Bronchial epithelial cell (primary cell): ENCODE measurements at regions not wholly inside any gene's neighbourhood (a gene's known extent, or its start where the extent isn't known, plus 50 kb on each side); places are given as distances from the start of the nearest gene placed in this dataset.

Source experiments
- DNase-seq: peaks from one replicate; pipeline ENCODE4 v3.0.0-alpha.2; 2010; ENCODE audit warnings: low read depth
- FAIRE-seq: peaks from 2 replicates; lab custom pipeline; 2011; peaks lifted over from hg19 to GRCh38; lab: Jason Lieb, UNC
- H3K27me3 ChIP-seq: 2 replicates; pipeline ENCODE4 v1.5.1; 2011; ENCODE audit warnings: low read length; ENCODE audit not compliant: control insufficient read depth, insufficient read depth
- H3K36me3 ChIP-seq: 2 replicates; pipeline ENCODE4 v1.5.1; 2011; ENCODE audit warnings: low read length; ENCODE audit not compliant: control insufficient read depth, insufficient read depth
- H3K4me3 ChIP-seq: 2 replicates; pipeline ENCODE4 v1.5.1; 2011; ENCODE audit warnings: mild to moderate bottlenecking, low read depth, low read length, control low read depth
- CTCF ChIP-seq: IDR thresholded peaks from 2 replicates; pipeline ENCODE4 v1.5.1; 2011; ENCODE audit warnings: mild to moderate bottlenecking, moderate library complexity, low read length, control low read depth, inconsistent platforms; ENCODE audit not compliant: insufficient read depth, severe bottlenecking

DNA sequence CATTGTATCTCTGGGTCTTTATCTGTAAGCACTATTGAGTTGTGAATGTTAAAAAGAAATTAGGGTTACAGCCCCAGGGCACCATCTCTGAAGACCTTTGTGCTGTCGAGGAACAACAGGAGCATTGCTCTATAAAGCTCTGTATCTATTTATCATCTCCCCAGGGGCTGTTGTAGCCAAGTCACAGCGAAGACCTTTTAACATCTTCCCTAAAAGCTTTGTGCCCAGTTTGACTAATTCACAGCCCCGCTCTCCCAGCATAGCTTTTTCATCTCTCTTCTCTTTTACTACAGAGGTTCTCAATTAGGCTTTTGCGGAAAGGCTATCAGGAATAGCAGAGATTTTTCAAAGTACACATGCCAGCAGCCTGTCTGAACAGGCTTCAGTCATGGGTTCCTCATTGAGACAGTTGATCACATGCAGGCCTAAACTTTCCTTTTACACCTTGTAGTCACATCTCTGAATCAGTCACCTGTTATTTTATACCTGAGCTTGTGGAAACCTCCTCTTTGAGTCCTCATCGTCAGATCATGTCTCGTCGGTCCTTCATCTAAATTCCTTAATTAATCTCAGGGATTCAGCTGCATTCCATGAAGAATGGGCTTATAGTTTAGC is 140.5 kb downstream of the NPR3 start:
- no peak for TF ChIP-seq CTCF
- no peak for FAIRE-seq
- Histone ChIP-seq H3K36me3 (no peaks in the 10 kb centered on the region), H3K27me3 (no peaks in the 10 kb centered on the region), H3K4me3 (no peak overlapping the region)
- peak; percentile 76 for DNase-seq

GRCh38 chr5:32852535-32852934 is 141.4 kb downstream of the NPR3 start:
- DNase-seq: peak; percentile 52
- peak; percentile 43 for TF ChIP-seq CTCF
- Histone ChIP-seq H3K4me3 (no peak overlapping the region), H3K36me3 (no peaks in the 10 kb centered on the region), H3K27me3 (no peaks in the 10 kb centered on the region)
- no peak for FAIRE-seq

GRCh38 chr5:32852976-32853375 is 141.9 kb downstream of the NPR3 start:
- FAIRE-seq (no peak), DNase-seq (no peak)
- no peak for TF ChIP-seq CTCF
- Histone ChIP-seq H3K36me3 (no peaks in the 10 kb centered on the region), H3K4me3 (no peak overlapping the region), H3K27me3 (no peaks in the 10 kb centered on the region)

- no peak for DNase-seq
- H3K4me3 ChIP-seq: no peak overlapping the region
- no peaks in the 10 kb centered on the region for H3K36me3 ChIP-seq
- no peak for FAIRE-seq
- TF ChIP-seq CTCF: no peak
- H3K27me3 ChIP-seq: no peaks in the 10 kb centered on the region
Observed at GRCh38 chr5:32854473-32854872, 143.4 kb downstream of the NPR3 start.

- Histone ChIP-seq H3K4me3 (no peak overlapping the region), H3K36me3 (no peaks in the 10 kb centered on the region), H3K27me3 (no peaks in the 10 kb centered on the region)
- TF ChIP-seq CTCF: no peak
- FAIRE-seq: no peak
- peak; percentile 52 for DNase-seq
Observed at GRCh38 chr5:32859211-32859641, 148.1 kb downstream of the NPR3 start.

GRCh38 chr5:32865475-32865874 is 154.4 kb downstream of the NPR3 start:
- H3K36me3 ChIP-seq: no peaks in the 10 kb centered on the region
- no peak for TF ChIP-seq CTCF
- no peak for FAIRE-seq
- no peaks in the 10 kb centered on the region for H3K27me3 ChIP-seq
- H3K4me3 ChIP-seq: no peak overlapping the region
- DNase-seq: no peak
